Inflammatory macrophage treated with lipopolysaccharide for 4 hours (primary cell): ENCODE measurements at regions not wholly inside any gene's neighbourhood (a gene's known extent, or its start where the extent isn't known, plus 50 kb on each side); places are given as distances from the start of the nearest gene placed in this dataset.
"Not testable (repeated sequence)": the region's sequence is repeated elsewhere in the genome, so short reads cannot be mapped to it uniquely, and the experiment has no call there.

Experiments
- DNase-seq: peaks from one replicate; pipeline ENCODE4 v3.0.0-alpha.2; 2020

DNA sequence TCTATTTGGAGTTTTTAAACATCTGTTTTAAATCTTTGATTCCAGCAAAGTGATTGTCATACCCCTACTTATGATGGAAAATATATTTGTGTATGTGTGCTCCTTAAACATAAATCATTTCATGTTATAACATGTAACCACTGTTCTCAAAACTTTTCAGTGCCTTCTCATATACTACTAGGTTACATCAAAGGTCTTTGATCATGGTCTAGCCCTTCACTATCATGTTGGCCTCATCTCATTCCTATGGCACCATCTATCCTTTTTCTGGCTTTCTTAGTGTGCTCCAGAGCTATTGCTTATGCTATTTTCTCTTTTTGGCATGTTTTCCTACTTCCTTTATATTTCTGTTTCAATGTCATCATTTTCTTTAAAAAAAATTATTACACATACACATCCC is 367.9 kb upstream of the SLC39A10 start:
- no peak for DNase-seq

DNA sequence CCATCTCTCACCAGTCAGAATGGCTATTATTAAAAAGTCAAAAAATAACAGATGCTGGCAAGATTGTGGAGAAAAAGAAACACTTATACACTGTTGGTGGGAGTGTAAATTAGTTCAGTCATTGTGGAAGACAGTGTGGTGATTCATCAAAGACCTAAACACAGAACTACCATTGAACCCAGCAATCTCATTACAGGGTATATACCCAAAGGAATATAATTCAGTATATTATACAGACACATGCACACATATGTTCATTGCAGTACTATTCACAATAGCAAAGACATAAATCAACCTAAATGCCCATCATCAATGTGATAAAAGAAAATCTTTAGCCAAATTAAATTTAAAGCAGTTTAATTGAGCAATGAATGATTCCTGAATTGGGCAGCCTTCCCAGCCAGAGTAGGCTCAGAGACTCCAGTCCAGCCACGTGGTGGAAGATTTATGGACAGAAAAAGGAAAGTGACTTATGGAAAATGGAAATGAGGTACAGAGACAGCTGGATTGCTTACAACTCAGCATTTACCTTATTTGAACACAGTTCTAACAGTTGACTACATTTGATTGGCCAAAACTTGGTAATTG is 377.1 kb upstream of the SLC39A10 start:
- DNase-seq = no peak

DNA sequence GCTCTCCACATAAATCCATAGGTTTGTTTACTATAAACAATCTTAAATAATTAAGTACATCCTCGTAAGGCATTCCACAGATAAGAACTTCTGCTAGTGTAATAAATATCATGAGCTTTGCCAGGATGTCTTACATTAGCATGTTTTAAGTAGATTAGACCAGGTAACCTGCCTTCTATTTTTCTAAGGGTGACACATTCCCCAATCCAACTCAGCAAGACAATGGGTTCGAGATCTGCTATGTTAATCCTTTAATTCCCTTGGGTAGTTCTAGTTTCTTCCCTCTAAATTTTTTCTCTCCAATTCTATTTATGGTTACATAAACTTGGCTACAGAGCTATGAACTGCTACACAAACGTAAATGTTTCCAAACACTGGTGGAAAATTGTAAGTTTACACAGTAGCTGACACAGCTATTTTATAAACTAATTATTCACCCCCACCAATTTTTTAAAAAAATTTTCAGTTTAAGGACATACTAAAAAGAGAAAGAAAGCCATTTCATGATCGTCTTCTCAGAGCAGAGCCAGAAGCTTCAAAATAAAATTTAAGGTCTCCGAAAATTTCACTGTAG is 386.5 kb upstream of the SLC39A10 start:
- no peak for DNase-seq

DNA sequence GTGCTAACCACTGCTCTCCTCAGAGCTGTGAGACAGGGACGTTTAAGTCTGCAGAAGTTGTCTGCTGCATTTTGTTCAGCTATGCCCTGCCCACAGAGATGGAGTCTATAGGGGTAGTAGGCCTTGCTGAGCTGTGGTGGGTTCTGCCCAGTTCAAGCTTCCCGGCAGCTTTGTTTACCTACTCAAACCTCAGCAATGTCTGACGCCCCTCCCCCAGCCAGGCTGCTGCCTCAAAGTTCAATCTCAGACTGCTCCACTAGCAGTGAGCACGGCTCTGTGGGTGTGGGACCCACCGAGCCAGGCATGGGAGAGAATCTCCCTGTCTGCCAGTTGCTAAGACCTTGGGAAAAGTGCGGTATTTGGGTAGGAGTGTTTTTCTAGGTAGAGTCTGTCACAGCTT is 387.8 kb upstream of the SLC39A10 start:
- DNase-seq = no peak

DNA sequence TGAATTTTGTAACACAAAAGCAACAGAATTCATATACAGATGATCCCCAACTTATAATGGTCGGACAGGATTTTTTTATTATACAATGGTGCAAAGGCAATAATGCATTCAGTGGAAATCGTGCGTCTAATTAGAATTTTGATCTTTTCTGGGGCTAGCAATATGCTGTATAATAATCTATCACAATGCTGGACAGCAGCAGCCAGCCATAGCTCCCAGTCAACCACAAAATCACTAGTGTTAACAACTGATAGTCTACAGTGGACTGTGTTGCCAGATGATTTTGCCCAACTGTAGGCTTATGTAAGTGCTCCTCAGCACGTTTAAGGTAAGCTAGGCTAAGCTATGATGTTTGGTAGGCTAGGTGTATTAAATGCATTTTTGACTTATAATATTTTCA is 399.0 kb upstream of the SLC39A10 start:
- no peak for DNase-seq

DNA sequence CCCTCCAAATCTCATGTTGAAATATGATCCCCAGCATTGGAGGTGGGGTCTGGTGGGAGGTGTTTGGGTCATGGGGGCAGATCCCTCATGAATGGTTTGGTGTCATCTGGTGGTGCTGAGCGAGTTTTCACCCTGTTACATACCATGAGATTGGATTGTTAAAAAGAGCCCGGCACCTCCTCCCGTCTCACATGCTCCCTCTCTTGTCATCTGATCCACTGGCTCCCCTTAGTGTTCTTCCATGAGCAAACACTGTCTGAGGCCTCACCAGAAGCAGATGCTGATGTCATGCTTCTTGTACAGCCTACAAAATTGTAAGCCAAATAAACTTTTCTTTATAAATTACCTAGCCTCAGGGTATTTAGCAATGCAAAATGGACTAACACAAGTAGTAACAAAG is 405.0 kb upstream of the SLC39A10 start:
- DNase-seq = no peak

DNA sequence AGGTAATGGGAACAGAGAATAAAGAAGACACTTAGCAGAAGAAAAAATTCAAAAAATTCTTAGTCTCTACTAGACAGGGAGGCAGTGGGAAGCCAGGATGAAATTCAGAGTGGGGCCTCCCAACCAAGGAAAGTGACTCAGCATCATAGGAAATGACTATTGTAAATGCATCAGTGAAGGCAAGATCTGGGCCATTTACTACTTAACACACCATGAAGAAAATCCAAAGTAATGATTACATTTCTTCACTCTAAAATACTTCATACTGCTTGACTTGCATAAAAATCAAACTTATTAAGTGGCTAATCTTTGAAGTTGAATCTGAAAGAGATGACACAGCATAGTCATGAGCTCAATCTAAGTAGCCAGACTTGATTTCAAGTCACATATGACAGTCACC is 405.8 kb upstream of the SLC39A10 start:
- DNase-seq = no peak

DNA sequence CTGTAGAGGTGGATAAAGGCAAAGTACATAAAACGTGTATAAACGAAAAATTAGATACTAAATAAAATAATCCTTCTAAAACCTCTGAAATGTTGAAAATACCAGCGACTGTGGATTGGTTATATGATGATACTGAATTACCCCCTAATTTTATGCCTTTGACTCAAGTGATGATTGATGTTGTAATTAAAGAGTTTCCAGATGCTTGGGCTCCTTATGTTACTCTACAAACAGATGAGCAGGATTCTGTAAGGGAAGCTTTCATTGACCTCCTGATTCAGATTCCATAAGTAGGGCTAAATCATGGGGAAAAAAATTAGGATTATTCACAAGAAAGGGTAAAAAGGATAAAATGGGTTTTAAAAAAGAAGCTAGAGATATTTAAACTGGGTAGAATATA is 418.2 kb upstream of the SLC39A10 start:
- no peak for DNase-seq

DNA sequence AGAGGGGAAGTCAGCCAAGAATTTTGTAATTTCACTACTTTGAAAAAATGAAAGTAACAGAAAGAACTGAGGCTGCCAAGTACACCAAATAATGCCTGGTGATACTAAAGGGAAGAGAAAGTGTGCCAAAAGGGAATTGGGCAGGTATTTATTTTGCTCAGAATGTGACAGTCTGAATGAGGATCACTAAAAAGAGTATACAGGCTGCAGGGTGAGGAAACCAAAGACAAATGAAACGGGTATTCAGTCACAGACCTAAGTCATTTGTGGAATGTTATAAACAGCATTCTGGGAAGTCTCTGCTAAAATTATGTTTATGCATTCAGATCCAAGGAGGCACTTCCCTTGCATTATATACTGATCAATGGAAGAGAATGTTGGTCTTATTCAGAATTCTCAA is 418.6 kb upstream of the SLC39A10 start:
- DNase-seq = no peak

DNA sequence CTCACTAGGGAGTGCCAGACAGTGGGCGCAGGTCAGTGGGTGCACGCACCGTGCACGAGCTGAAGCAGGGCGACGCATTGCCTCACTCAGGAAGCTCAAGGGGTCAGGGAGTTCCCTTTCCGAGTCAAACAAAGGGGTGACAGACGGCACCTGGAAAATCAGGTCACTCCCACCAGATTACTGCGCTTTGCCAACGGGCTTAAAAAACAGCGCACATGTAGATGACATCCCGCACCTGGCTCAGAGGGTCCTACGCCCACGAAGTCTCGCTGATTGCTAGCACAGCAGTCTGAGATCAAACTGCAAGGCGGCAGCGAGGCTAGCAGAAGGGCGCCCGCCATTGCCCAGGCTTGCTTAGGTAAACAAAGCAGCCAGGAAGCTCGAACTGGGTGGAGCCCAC is 428.5 kb upstream of the SLC39A10 start:
- DNase-seq = not testable (repeated sequence)

DNA sequence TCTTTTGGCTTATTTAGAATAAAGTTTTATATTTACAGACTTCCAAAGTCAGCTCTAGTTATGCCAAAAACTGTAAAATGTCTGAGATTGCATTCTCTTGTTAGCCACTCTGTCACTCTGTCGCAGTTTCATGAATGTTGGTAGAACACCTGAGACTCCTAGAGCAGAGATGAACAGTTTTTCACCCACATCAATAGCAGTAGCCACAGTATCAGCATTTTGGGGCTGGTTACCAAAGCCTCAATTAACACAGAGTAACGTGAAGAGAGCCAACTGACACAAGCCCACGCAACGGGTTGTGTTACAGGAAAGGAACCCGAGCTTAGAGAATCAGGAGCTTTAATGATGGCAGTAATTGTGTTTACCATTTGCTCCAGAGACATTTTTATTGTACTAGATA is 443.0 kb upstream of the SLC39A10 start:
- DNase-seq = no peak

DNA sequence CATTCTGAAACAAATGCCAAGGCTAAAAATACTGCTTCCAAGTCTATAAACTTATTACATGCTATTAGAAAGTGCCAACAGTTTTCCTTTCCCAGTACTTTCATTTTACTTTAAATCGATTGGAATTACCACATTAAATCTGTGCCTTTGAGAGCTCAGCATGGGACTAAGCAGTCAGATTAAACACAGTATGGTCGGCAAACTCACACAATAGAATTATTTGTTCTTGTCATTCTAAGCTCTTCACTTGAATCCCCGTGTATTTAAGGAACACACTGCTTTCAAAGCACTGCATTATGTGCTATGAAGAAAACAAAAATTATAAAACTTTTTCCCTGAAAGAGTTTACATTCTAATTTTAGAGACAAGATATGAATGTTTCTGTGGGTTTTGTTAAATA is 444.4 kb upstream of the SLC39A10 start:
- no peak for DNase-seq

DNA sequence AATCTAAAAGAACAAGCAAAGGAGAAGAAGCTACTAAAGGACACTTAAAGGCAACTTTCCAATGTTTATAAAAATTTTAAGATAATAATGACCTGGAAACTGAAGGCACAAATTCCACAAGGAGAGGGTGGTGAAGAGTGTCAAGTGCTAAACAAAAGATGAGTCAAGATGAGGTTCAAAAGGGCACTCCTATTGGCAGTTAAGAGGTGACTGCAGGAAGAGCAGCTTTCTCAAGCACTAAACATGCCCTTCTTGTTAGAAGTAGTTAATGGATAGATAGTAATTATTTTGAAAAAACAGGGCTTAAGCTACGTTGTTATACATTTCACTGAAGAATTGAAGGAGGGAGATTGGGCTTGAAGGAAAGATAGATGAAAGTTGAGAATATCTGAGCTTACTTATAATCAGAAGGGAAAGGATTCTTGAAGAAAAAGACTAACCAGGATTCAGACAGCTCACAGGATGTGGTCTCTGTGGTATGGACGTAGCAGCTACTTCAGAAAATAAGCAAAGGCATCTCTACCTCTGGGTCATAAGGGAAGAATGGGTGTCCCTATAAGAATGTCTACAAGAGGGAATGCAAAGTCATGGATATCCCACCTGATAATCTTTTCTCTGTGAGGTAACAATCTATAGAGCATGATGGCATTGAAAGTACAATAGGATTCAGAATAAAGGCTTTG is 454.7 kb upstream of the SLC39A10 start:
- no peak for DNase-seq

DNA sequence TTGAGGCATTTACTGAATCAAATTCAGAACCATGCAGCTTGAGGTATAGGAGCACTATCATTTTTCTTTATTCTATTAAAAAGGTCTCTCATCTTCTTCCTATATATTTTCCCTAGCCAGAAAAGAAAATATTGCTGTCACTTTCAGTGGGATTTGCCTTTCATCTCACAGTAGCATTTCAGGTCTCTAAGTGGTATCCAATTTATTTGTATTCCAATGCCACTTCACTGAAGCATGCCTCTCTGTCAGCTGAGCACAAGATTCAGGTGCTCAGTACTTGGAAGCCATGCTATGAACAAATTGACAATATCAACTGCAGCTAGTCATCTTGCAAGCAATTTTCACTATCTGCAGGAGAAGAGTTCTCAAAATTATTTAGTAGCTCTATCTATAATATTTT is 457.2 kb upstream of the SLC39A10 start:
- DNase-seq = no peak

DNA sequence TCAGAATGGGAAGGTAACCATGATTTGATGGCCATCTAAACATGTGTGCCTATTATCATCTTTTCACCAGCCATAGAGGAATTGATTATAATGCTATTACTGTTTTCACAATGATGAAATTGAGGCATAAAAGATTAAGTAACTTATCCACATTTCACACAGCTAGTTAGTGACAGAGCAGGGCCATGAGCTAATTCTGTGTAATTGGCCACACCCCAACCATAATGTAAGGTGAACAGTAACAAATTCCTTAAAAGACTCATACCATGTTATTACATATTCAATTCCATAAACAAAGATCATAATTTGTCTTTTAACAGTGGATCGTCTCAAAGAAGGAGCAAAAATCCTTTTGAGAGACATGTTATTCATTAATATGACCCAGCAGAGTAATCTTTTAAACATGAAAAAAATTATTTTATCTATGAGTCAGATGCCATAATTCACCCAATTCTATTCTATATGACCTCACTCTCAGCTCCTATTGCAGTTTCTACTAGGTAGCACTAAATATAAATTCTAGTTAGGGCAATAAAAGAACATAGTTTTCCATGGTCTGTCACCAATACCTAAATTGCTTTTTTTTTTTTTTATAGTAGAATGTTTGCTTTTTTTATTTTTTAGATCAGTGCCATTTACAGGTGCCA is 475.8 kb upstream of the SLC39A10 start:
- no peak for DNase-seq

DNA sequence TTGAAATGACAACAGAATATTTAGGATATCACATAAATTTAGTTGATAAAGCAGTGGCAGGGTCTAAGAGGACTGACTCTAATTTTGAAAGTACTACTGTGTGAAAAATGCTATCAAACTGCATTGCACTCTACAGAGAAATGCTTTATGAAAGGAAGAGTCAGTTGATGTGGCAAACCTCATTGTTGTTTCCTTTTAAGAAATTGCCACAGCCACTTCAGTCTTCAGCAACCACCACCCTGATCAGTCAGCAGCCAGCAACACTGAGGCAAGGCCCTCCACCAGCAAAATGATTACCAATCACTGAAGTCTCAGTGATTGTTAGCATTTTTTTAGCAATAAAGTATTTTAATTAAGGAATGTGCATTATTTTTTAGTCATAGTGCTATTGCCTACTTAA is 488.7 kb upstream of the SLC39A10 start:
- no peak for DNase-seq

DNA sequence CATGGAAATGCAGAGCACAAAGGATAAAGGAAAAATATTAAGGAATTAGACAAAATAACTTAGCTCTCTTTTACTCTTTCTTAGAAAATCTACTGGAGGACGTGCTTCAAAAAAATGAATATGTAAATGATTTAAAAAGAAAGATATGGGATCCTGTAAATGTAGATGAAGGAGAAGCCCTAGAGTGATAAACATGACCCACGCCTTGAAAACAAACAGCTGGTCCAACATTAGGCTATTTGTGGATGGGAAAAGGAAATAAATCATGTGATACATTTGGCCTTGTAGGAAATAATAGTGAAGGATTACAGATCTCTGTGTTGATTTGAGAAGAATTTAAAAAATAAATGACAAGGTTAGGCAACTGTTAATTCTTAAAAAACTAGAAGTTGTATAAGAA is 492.1 kb upstream of the SLC39A10 start:
- no peak for DNase-seq

DNA sequence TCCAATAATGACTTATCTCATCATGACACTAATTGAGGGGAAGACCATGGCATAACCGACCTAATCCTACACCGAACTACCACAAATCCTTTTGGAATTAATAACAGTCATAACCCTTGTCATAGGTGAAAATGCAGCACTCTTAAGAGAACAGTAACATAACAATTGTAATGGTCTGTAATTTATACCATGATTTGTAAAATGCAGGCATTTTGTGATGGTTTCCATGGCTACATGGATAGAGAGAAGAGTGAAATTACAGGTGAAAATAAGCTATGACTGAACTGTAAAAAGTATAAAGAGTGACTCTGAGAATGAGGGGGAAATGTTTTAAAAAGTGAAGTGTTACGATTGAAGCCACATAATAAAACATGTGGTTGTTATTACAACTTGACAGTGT is 494.1 kb upstream of the SLC39A10 start:
- no peak for DNase-seq

DNA sequence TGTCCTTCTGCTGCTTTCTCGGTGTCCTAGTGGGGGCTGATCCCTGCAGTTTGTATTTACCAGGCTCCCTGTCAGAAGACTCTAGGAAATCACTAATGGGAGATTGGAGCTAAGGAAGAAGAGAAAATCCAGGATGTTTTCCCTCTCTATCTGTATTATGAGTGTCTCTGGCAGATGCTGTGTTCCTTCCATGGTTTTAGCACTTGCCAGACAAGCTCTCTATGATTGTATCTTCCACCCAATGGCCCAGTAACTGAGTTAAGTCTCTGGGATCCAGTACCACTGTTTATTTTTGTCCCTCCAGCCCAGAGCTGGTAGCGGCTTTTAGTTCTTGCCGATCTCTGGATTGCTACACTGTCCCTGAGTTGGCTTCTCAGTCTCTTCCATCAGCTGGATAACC is 494.8 kb upstream of the SLC39A10 start:
- DNase-seq = no peak

DNA sequence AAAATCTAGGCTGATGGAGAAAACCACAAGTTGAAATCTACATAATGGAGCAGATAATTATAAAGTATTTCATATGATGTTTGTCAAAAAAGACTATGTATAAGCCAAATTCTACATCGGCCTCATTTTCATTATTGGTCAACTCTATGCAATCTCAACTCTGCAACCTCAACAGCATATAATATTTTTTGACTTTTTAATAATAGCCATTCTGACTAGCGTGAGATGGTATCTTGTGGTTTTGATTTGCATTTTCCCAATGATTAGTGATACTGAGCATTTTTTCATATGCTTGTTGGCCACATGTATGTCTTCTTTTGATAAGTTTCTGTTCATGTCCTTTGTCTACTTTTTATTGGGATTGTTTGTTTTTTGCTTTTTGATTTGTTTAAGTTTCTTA is 496.1 kb upstream of the SLC39A10 start:
- no peak for DNase-seq

DNA sequence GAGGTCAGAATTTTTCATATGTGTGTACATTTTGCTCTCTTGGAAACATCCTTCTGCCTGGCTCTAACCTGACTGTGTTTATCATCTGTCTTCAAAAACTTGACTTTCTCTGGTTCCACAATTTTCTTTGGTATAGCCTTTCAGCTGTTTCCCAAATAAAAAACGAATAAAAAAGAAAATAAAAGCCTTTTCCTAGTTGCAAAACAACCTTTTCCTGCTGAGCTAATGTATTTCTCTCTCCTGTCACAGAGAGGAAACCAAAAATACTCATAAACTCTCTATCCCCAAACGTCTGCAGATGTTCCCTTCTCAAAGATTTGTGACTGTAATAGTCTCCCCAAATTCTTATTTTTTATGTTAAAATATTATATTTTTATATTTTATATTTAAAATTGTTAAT is 505.3 kb upstream of the SLC39A10 start:
- no peak for DNase-seq

DNA sequence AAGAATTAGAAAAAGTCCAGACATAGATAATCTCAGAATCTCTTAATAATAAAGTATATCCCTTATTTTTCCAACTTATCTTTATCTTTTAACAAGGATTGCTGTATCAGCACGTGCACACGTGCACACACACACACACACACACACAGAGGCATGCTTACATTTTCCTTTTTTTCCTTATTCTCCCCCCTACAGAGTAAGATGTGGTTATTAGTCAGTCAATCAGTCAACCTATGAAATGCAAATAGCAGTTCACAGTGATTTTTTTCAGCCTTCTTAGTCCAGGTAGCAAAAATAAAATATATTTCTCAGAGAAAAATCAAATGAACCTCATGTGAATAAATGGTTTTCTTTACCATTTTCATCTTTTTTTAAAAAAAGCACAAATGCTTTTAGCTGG is 506.2 kb upstream of the SLC39A10 start:
- no peak for DNase-seq

DNA sequence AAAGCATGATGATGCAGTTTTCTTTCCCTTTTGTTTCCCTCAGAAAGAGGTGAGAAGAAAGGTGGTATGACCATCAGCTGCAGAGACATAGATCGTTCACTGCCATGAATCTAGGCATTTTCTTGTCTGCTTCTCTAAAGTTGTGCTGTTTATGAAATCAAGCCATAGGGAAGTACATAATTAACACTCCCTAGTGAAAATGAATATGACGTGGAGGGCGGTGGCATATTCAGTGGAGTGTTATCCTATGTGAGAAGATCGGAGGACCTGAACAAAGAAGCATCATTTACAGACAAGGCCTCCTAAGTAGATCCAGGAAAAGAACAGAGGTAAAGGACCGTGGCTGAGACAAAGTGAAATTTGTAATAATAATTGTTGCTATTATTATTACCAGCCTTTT is 509.0 kb upstream of the SLC39A10 start:
- DNase-seq = no peak

DNA sequence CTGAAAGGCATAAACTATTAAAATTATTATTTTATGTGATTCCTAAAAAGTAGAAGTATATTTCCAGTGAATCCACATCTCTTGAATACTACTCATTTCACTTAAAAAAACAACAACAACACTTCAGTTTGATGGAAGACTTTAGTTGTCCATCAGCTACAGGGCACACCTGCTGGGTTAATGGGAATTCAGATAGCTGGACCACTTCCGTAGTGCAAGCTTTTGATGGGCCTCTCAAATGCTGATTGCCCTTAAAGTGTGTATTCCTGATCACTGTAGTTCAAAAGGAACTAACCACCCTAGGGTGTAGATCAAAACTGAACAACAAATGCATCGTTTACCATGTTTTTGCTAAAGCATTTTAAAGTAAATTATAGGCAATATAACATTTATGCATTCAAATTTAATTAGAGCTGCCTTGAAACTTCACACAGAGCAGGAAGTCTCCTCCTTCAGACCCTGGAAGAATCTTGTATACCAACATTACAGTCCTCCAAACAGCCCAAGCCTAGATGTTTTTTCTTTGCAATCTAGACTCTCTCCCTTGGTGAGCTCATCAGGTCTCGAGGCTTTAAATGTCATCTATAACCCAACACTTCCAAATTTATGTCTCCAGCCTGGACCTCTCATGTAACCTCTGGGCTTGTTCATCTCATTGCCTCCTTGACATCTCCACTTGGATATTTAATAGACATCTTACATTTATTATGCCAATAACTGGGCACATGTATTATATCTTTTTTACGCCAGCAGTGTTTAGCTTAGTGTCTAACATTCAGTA is 510.1 kb upstream of the SLC39A10 start:
- no peak for DNase-seq
